ENCODE measurements at regions not wholly inside any gene's neighbourhood (a gene's known extent, or its start where the extent isn't known, plus 50 kb on each side); places are given as distances from the start of the nearest gene placed in this dataset.
"Not testable (repeated sequence)": the region's sequence is repeated elsewhere in the genome, so short reads cannot be mapped to it uniquely, and the experiment has no call there.

GRCh38 chr2:131604652-131605051, 77.0 kb downstream of the CCDC74A start:
- CTCF ChIA-PET; BruUV-seq (replicated peaks): not testable (repeated sequence)

GRCh38 chr2:131606366-131606765, 78.7 kb downstream of the CCDC74A start:
- H3K79me2 ChIP-seq (ENCODE audit: control insufficient read depth, insufficient read depth, low read length); dilution Hi-C loops (cut with MboI; ENCODE audit: extremely low pct_ligation_motif_present, low sequenced_read_pairs); H3K4me1 ChIP-seq (ENCODE audit: control insufficient read depth, extremely low read depth, insufficient read depth, low read length); H3K27ac ChIP-seq (ENCODE audit: insufficient read depth, low read depth, low read length); POLR2A ChIA-PET; H3K4me3 ChIP-seq (replicated peaks in 1 of 3; ENCODE audit: insufficient read depth in 1 of 3, low read depth in 1 of 3, low read length in 3 of 3); CTCF ChIA-PET; H3K36me3 ChIP-seq (ENCODE audit: control insufficient read depth in 2 of 2, extremely low read depth in 1 of 2, insufficient read depth in 2 of 2, low read length in 2 of 2); DNase-seq (ENCODE audit: low read depth, low spot score); H3K9me1 ChIP-seq (replicated peaks; ENCODE audit: control insufficient read depth, extremely low read depth, insufficient read depth, low read length); H3K27me3 ChIP-seq (ENCODE audit: control insufficient read depth in 2 of 2, insufficient read depth in 2 of 2, low read length in 2 of 2); H3K9me3 ChIP-seq (replicated peaks; ENCODE audit: control insufficient read depth, insufficient read depth, low read length); BruUV-seq (replicated peaks); intact Hi-C loops (cut with micrococcal nuclease); H3K9ac ChIP-seq (replicated peaks; ENCODE audit: extremely low read depth, insufficient read depth, low read length); H3K4me2 ChIP-seq (ENCODE audit: insufficient read depth, low read length); H4K20me1 ChIP-seq (replicated peaks; ENCODE audit: control insufficient read depth, extremely low read depth, insufficient read depth, low read length); H2AFZ ChIP-seq (ENCODE audit: low read depth, low read length); FAIRE-seq: not testable (repeated sequence)

More at GRCh38 chr2:131604652-131605051, 77.0 kb downstream of the CCDC74A start:
- H3K9me1 ChIP-seq (replicated peaks; ENCODE audit: control insufficient read depth, extremely low read depth, insufficient read depth, low read length); FAIRE-seq; H3K9me3 ChIP-seq (replicated peaks; ENCODE audit: control insufficient read depth, insufficient read depth, low read length); H3K36me3 ChIP-seq (ENCODE audit: control insufficient read depth in 2 of 2, extremely low read depth in 1 of 2, insufficient read depth in 2 of 2, low read length in 2 of 2); H4K20me1 ChIP-seq (replicated peaks; ENCODE audit: control insufficient read depth, extremely low read depth, insufficient read depth, low read length); H3K27ac ChIP-seq (ENCODE audit: insufficient read depth, low read depth, low read length); H3K9ac ChIP-seq (replicated peaks; ENCODE audit: extremely low read depth, insufficient read depth, low read length); dilution Hi-C loops (cut with MboI; ENCODE audit: extremely low pct_ligation_motif_present, low sequenced_read_pairs); H3K4me1 ChIP-seq (ENCODE audit: control insufficient read depth, extremely low read depth, insufficient read depth, low read length); intact Hi-C loops (cut with micrococcal nuclease); H3K79me2 ChIP-seq (ENCODE audit: control insufficient read depth, insufficient read depth, low read length); H3K4me2 ChIP-seq (ENCODE audit: insufficient read depth, low read length); H3K27me3 ChIP-seq (ENCODE audit: control insufficient read depth in 2 of 2, insufficient read depth in 2 of 2, low read length in 2 of 2); H2AFZ ChIP-seq (ENCODE audit: low read depth, low read length); POLR2A ChIA-PET; DNase-seq (ENCODE audit: low read depth, low spot score); H3K4me3 ChIP-seq (replicated peaks in 1 of 3; ENCODE audit: insufficient read depth in 1 of 3, low read depth in 1 of 3, low read length in 3 of 3): not testable (repeated sequence)

GRCh38 chr2:131607056-131607455, 79.4 kb downstream of the CCDC74A start:
- H3K4me2 ChIP-seq (ENCODE audit: insufficient read depth, low read length); H3K27me3 ChIP-seq (ENCODE audit: control insufficient read depth in 2 of 2, insufficient read depth in 2 of 2, low read length in 2 of 2); H3K79me2 ChIP-seq (ENCODE audit: control insufficient read depth, insufficient read depth, low read length); H4K20me1 ChIP-seq (replicated peaks; ENCODE audit: control insufficient read depth, extremely low read depth, insufficient read depth, low read length); POLR2A ChIA-PET; H3K9ac ChIP-seq (replicated peaks; ENCODE audit: extremely low read depth, insufficient read depth, low read length); H3K36me3 ChIP-seq (ENCODE audit: control insufficient read depth in 2 of 2, extremely low read depth in 1 of 2, insufficient read depth in 2 of 2, low read length in 2 of 2); H3K4me3 ChIP-seq (replicated peaks in 1 of 3; ENCODE audit: insufficient read depth in 1 of 3, low read depth in 1 of 3, low read length in 3 of 3); FAIRE-seq; DNase-seq (ENCODE audit: low read depth, low spot score); H3K9me1 ChIP-seq (replicated peaks; ENCODE audit: control insufficient read depth, extremely low read depth, insufficient read depth, low read length); H2AFZ ChIP-seq (ENCODE audit: low read depth, low read length); intact Hi-C loops (cut with micrococcal nuclease); dilution Hi-C loops (cut with MboI; ENCODE audit: extremely low pct_ligation_motif_present, low sequenced_read_pairs); BruUV-seq (replicated peaks); H3K4me1 ChIP-seq (ENCODE audit: control insufficient read depth, extremely low read depth, insufficient read depth, low read length); CTCF ChIA-PET; H3K27ac ChIP-seq (ENCODE audit: insufficient read depth, low read depth, low read length); H3K9me3 ChIP-seq (replicated peaks; ENCODE audit: control insufficient read depth, insufficient read depth, low read length): not testable (repeated sequence)

GRCh38 chr2:131614539-131614938, 86.9 kb downstream of the CCDC74A start:
- dilution Hi-C loops (cut with MboI; ENCODE audit: extremely low pct_ligation_motif_present, low sequenced_read_pairs); H3K9me1 ChIP-seq (replicated peaks; ENCODE audit: control insufficient read depth, extremely low read depth, insufficient read depth, low read length); DNase-seq (ENCODE audit: low read depth, low spot score); H3K4me1 ChIP-seq (ENCODE audit: control insufficient read depth, extremely low read depth, insufficient read depth, low read length); H3K27ac ChIP-seq (ENCODE audit: insufficient read depth, low read depth, low read length); H3K4me2 ChIP-seq (ENCODE audit: insufficient read depth, low read length); intact Hi-C loops (cut with micrococcal nuclease); H3K9ac ChIP-seq (replicated peaks; ENCODE audit: extremely low read depth, insufficient read depth, low read length); FAIRE-seq; H3K9me3 ChIP-seq (replicated peaks; ENCODE audit: control insufficient read depth, insufficient read depth, low read length); H2AFZ ChIP-seq (ENCODE audit: low read depth, low read length); H3K27me3 ChIP-seq (ENCODE audit: control insufficient read depth in 2 of 2, insufficient read depth in 2 of 2, low read length in 2 of 2); BruUV-seq (replicated peaks); CTCF ChIA-PET; H3K36me3 ChIP-seq (ENCODE audit: control insufficient read depth in 2 of 2, extremely low read depth in 1 of 2, insufficient read depth in 2 of 2, low read length in 2 of 2); H4K20me1 ChIP-seq (replicated peaks; ENCODE audit: control insufficient read depth, extremely low read depth, insufficient read depth, low read length); POLR2A ChIA-PET; H3K4me3 ChIP-seq (replicated peaks in 1 of 3; ENCODE audit: insufficient read depth in 1 of 3, low read depth in 1 of 3, low read length in 3 of 3); H3K79me2 ChIP-seq (ENCODE audit: control insufficient read depth, insufficient read depth, low read length): not testable (repeated sequence)
